ENCODE measurements at regions not wholly inside any gene's neighbourhood (a gene's known extent, or its start where the extent isn't known, plus 50 kb on each side); places are given as distances from the start of the nearest gene placed in this dataset.

DNA sequence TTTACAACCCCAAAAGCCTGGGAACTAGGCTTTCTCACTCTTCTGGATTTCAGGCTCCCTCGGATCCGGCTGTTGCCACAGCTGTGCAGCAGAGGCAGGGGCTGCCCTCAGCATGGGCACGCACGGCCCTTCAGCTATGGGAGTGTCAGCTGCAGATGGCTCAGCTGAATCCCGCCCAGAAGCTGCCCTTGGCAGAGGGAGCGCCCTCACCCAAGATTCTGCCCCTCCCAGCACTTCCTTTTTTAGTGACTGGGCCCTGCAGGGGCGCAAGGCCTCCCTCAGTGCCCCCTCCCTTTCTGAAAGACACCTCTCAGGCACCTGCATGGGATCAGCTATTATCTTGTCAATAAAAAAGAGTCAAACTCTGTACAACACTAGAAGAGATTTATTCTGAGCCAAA, 67.9 kb upstream of the THBS2 start:
- POLR2A ChIA-PET, result no interaction called here
- Mint-ChIP-seq H3K9me3 (ENCODE audit: unreplicated experiment) (peaks cover 21% of the 10 kb centered on the region), H3K27ac (ENCODE audit: unreplicated experiment) (no peak overlapping the region)

DNA sequence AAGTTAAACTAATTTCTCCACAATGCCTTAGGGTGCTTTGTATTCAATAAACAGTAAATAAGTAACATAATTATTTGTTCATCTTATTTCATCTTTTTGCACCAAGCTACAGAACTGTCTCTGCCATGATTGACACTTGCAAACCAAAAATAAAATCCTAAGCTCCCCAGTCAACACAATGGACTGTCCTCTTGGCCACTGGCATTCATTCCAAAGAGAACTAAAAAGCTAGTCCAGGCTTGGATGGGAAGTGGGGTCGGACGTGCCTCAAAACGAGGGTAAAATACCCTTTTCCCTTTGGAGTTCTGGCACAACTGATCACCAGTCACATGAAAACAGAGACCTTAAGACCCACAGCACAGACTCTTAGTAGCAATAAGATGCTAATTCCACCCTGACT, 66.4 kb upstream of the THBS2 start:
- Mint-ChIP-seq H3K27me3 (ENCODE audit: insufficient read depth, unreplicated experiment) (peaks cover 7% of the 10 kb centered on the region), H3K4me3 (ENCODE audit: unreplicated experiment) (no peak overlapping the region), H3K9me3 (ENCODE audit: unreplicated experiment) (peaks cover 14% of the 10 kb centered on the region), H3K27ac (ENCODE audit: unreplicated experiment) (no peak overlapping the region), H3K36me3 (ENCODE audit: insufficient read depth, unreplicated experiment) (no peaks in the 10 kb centered on the region), H3K4me1 (ENCODE audit: low read depth, unreplicated experiment) (no peaks in the 10 kb centered on the region)
- no TSS peak for BruUV-seq (replicated peaks)
- Histone ChIP-seq H3K36me3 (ENCODE audit: control insufficient read depth, insufficient read depth, low read length) (no peaks in the 10 kb centered on the region), H3K4me1 (no peaks in the 10 kb centered on the region), H3K9me3 (no peaks in the 10 kb centered on the region), H3K27me3 (replicated peaks; ENCODE audit: control insufficient read depth, insufficient read depth, low read length) (no peaks in the 10 kb centered on the region), H3K4me3 (ENCODE audit: low read depth, low read length) (no peak overlapping the region)
- ChIA-PET CTCF (no interaction called here), POLR2A (no interaction called here)
- no peak for TF ChIP-seq CTCF (IDR thresholded peaks at IDR 0.05; ENCODE audit: insufficient read depth in 1 of 2, low read depth in 1 of 2, low read length in 1 of 2, severe bottlenecking in 1 of 2, unreplicated experiment in 1 of 2)
- intact Hi-C loops (cut with micrococcal nuclease; ENCODE audit: unreplicated experiment), result loop anchor here (10.0 kb wide), 1 partner anchor 365 kb away; no protein-coding TSS in a partner anchor
- no peak for DNase-seq

More for the DNA sequence above, 67.9 kb upstream of the THBS2 start:
- Histone ChIP-seq H3K4me3 (ENCODE audit: low read depth, low read length) (no peak overlapping the region), H3K27me3 (replicated peaks; ENCODE audit: control insufficient read depth, insufficient read depth, low read length) (no peaks in the 10 kb centered on the region), H3K4me1 (no peaks in the 10 kb centered on the region), H3K9me3 (no peaks in the 10 kb centered on the region), H3K36me3 (ENCODE audit: control insufficient read depth, insufficient read depth, low read length) (no peaks in the 10 kb centered on the region)
- Mint-ChIP-seq H3K4me3 (ENCODE audit: unreplicated experiment) (no peak overlapping the region), H3K27me3 (ENCODE audit: insufficient read depth, unreplicated experiment) (peaks cover 7% of the 10 kb centered on the region), H3K36me3 (ENCODE audit: insufficient read depth, unreplicated experiment) (no peaks in the 10 kb centered on the region), H3K4me1 (ENCODE audit: low read depth, unreplicated experiment) (no peaks in the 10 kb centered on the region)
- BruUV-seq (replicated peaks), result no TSS peak
- DNase-seq, result no peak
- TF ChIP-seq CTCF (IDR thresholded peaks at IDR 0.05; ENCODE audit: insufficient read depth in 1 of 2, low read depth in 1 of 2, low read length in 1 of 2, severe bottlenecking in 1 of 2, unreplicated experiment in 1 of 2), result no peak
- intact Hi-C loops (cut with micrococcal nuclease; ENCODE audit: unreplicated experiment), result loop anchor here (10.0 kb wide), 1 partner anchor 367 kb away; no protein-coding TSS in a partner anchor
- CTCF ChIA-PET, result no interaction called here

DNA sequence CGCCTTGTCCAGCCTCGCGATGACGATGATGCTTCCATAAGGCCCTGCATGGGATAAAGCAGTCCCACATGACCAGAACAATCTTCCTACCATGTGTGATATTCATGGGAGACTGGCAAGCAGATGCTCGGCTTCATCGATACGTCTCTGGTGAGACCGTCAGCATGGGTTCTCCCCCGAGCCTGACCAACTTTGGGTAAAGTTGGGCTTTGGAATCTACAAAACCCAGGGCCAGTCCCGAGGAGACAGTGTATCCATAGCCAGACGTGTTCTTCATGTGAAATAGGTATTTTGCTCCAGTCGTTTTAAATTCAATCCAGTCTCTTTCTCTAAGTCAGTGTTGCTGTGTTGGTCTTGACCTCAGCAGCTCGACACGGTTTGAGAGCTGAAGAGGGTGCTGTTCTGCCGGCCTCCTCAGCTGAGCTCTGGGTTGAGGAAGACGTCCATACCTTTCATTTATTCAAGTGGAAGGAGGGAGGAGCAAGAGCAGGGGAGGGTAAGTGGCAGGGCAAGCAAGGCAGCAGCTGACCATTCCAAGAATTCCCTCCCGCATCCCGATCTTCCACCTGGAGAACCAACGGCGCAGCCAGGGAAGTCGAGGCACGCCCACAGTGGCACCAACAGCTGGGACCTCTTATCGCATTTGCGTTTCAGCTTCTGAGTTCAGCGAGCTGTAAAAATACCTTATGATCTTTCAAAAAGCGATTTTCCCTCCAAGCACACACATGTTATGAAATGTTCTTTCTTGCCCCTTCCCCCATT, 64.0 kb upstream of the THBS2 start:
- POLR2A ChIA-PET, result no interaction called here
- no peaks in the 10 kb centered on the region for H3K9me3 Mint-ChIP-seq (ENCODE audit: unreplicated experiment)
- H3K27me3 ChIP-seq (replicated peaks; ENCODE audit: control insufficient read depth, insufficient read depth, low read length), result no peaks in the 10 kb centered on the region
- CTCF ChIA-PET, result interaction anchor here (0.7 kb wide), 1 partner anchor 94 kb away, joined by 3 read pairs; no protein-coding TSS in a partner anchor
- BruUV-seq (replicated peaks), result no TSS peak
- no peak overlapping the region for H3K4me3 ChIP-seq (ENCODE audit: low read depth, low read length)
- no peak for TF ChIP-seq CTCF (IDR thresholded peaks at IDR 0.05; ENCODE audit: insufficient read depth in 1 of 2, low read depth in 1 of 2, low read length in 1 of 2, severe bottlenecking in 1 of 2, unreplicated experiment in 1 of 2)
- no peaks in the 10 kb centered on the region for H3K9me3 ChIP-seq
- H3K27me3 Mint-ChIP-seq (ENCODE audit: insufficient read depth, unreplicated experiment), result peaks cover 7% of the 10 kb centered on the region
- no peak for DNase-seq
- intact Hi-C loops (cut with micrococcal nuclease; ENCODE audit: unreplicated experiment), result no loop called here
- no peaks in the 10 kb centered on the region for H3K4me1 Mint-ChIP-seq (ENCODE audit: low read depth, unreplicated experiment)
- H3K36me3 Mint-ChIP-seq (ENCODE audit: insufficient read depth, unreplicated experiment), result no peaks in the 10 kb centered on the region
- no peak overlapping the region for H3K4me3 Mint-ChIP-seq (ENCODE audit: unreplicated experiment)
- no peak overlapping the region for H3K27ac Mint-ChIP-seq (ENCODE audit: unreplicated experiment)
- H3K36me3 ChIP-seq (ENCODE audit: control insufficient read depth, insufficient read depth, low read length), result no peaks in the 10 kb centered on the region
- H3K4me1 ChIP-seq, result no peaks in the 10 kb centered on the region

Data from Caco-2 (cell line).